ENCODE measurements at regions not wholly inside any gene's neighbourhood (a gene's known extent, or its start where the extent isn't known, plus 50 kb on each side); places are given as distances from the start of the nearest gene placed in this dataset.

GRCh38 chr9:79501546-79501945, 70.2 kb upstream of the TLE4 start:
- Histone ChIP-seq H3K9ac (ENCODE audit: low read depth, low read length) (no peak overlapping the region), H3K4me1 (ENCODE audit: control insufficient read depth, insufficient read depth, low read length) (no peaks in the 10 kb centered on the region), H3K27ac (ENCODE audit: low read depth, low read length) (no peak overlapping the region), H3K9me3 (ENCODE audit: control insufficient read depth, insufficient read depth, low read length) (no peaks in the 10 kb centered on the region), H3K36me3 (ENCODE audit: control insufficient read depth, insufficient read depth, low read length) (no peaks in the 10 kb centered on the region), H3K4me3 (ENCODE audit: low read depth, low read length) (no peak overlapping the region), H3K27me3 (ENCODE audit: control insufficient read depth, insufficient read depth, low read length) (no peaks in the 10 kb centered on the region)

DNA sequence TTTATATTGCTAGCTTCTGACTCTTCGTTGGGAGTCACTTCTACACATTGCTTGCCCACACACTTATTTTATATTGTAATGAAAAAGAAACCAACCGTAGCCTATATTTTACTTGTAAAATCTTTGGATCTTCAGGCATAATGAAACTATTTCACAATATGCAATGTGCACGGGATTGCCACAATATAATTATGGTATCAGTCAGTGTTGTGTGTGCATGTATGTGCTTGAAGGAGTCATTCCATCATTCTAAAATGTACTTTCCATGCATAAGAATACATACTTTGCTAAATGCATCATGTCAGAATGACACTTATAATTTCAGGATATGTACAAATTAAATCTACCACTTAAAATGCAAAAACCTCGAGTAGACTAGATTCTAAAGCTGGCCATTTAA, 64.0 kb upstream of the TLE4 start:
- no peaks in the 10 kb centered on the region for H3K9me3 ChIP-seq (ENCODE audit: control insufficient read depth, insufficient read depth, low read length)
- no peak overlapping the region for H3K4me3 ChIP-seq (ENCODE audit: low read depth, low read length)
- H3K4me1 ChIP-seq (ENCODE audit: control insufficient read depth, insufficient read depth, low read length), result no peaks in the 10 kb centered on the region
- no peaks in the 10 kb centered on the region for H3K36me3 ChIP-seq (ENCODE audit: control insufficient read depth, insufficient read depth, low read length)
- no peak overlapping the region for H3K9ac ChIP-seq (ENCODE audit: low read depth, low read length)
- no peaks in the 10 kb centered on the region for H3K27me3 ChIP-seq (ENCODE audit: control insufficient read depth, insufficient read depth, low read length)
- H3K27ac ChIP-seq (ENCODE audit: low read depth, low read length), result no peak overlapping the region

GRCh38 chr9:79512251-79512650, 59.5 kb upstream of the TLE4 start:
- H3K27ac ChIP-seq (ENCODE audit: low read depth, low read length), result no peak overlapping the region
- H3K27me3 ChIP-seq (ENCODE audit: control insufficient read depth, insufficient read depth, low read length), result no peaks in the 10 kb centered on the region
- H3K9me3 ChIP-seq (ENCODE audit: control insufficient read depth, insufficient read depth, low read length), result no peaks in the 10 kb centered on the region
- no peaks in the 10 kb centered on the region for H3K36me3 ChIP-seq (ENCODE audit: control insufficient read depth, insufficient read depth, low read length)
- H3K4me3 ChIP-seq (ENCODE audit: low read depth, low read length), result no peak overlapping the region
- no peak overlapping the region for H3K9ac ChIP-seq (ENCODE audit: low read depth, low read length)
- no peaks in the 10 kb centered on the region for H3K4me1 ChIP-seq (ENCODE audit: control insufficient read depth, insufficient read depth, low read length)

Data from HUES48 (cell line).